ENCODE measurements at regions not wholly inside any gene's neighbourhood (a gene's known extent, or its start where the extent isn't known, plus 50 kb on each side); places are given as distances from the start of the nearest gene placed in this dataset.

GRCh38 chr17:79338604-79339003 lies 264.0 kb downstream of the ENGASE start:
- no peak for DNase-seq (ENCODE audit: low spot score)
- Histone ChIP-seq H3K4me3 (no peak overlapping the region), H3K27ac (no peak overlapping the region), H3K36me3 (no peaks in the 10 kb centered on the region), H3K9me3 (no peaks in the 10 kb centered on the region), H3K4me1 (no peaks in the 10 kb centered on the region), H3K27me3 (no peaks in the 10 kb centered on the region)
- TF ChIP-seq, protein P1, sequence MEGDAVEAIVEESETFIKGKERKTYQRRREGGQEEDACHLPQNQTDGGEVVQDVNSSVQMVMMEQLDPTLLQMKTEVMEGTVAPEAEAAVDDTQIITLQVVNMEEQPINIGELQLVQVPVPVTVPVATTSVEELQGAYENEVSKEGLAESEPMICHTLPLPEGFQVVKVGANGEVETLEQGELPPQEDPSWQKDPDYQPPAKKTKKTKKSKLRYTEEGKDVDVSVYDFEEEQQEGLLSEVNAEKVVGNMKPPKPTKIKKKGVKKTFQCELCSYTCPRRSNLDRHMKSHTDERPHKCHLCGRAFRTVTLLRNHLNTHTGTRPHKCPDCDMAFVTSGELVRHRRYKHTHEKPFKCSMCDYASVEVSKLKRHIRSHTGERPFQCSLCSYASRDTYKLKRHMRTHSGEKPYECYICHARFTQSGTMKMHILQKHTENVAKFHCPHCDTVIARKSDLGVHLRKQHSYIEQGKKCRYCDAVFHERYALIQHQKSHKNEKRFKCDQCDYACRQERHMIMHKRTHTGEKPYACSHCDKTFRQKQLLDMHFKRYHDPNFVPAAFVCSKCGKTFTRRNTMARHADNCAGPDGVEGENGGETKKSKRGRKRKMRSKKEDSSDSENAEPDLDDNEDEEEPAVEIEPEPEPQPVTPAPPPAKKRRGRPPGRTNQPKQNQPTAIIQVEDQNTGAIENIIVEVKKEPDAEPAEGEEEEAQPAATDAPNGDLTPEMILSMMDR (IDR thresholded peaks at IDR 0.05) = no peak

DNA sequence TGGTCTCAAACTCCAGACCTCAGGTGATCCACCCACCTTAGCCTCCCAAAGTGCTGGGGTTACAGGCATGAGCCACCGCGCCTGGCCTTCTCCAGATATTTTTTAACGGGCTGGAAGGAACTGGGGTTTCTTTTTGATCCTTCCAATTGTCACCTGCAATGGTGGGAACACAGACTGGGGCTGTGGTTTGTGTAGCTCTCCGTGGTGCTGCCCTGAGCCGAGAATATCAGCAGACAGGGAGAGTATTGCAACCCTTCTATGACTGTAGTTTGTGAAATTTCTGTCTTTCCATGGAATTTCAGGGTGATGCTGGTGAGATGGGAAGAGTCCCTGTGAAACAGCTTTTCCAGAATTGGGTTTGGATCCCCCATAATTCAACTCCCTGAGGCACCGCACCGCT lies 263.5 kb downstream of the ENGASE start:
- no peaks in the 10 kb centered on the region for H3K27me3 ChIP-seq
- no peak overlapping the region for H3K4me3 ChIP-seq
- H3K36me3 ChIP-seq = no peaks in the 10 kb centered on the region
- H3K4me1 ChIP-seq = no peaks in the 10 kb centered on the region
- no peak for DNase-seq (ENCODE audit: low spot score)
- H3K9me3 ChIP-seq = no peaks in the 10 kb centered on the region
- H3K27ac ChIP-seq = no peak overlapping the region
- TF ChIP-seq, protein P1 (IDR thresholded peaks at IDR 0.05) = no peak

DNA sequence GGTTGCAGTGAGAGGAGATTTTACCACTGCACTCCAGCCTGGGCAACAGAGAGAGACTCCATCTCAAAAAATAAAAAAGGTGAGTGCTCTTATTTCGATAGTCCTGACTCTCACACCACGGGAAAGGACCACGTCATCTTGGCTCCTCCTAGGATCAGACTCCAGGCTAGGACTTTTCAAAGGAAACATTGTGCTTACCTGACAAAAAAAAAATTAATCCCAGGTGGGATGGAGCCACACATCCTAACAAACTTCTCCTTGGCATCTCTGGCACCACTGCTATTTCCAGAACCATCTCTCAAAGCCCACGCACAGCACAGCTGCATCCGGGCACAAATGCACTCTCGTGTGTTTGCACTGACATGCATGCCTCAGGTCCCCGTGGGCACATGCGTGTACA lies 262.4 kb downstream of the ENGASE start:
- no peak overlapping the region for H3K4me3 ChIP-seq
- no peaks in the 10 kb centered on the region for H3K9me3 ChIP-seq
- no peaks in the 10 kb centered on the region for H3K27me3 ChIP-seq
- H3K27ac ChIP-seq = no peak overlapping the region
- TF ChIP-seq, protein P1 (IDR thresholded peaks at IDR 0.05) = no peak
- H3K36me3 ChIP-seq = no peaks in the 10 kb centered on the region
- H3K4me1 ChIP-seq = no peaks in the 10 kb centered on the region
- no peak for DNase-seq (ENCODE audit: low spot score)

- no peaks in the 10 kb centered on the region for H3K4me1 ChIP-seq
- no peaks in the 10 kb centered on the region for H3K36me3 ChIP-seq
- H3K4me3 ChIP-seq = no peak overlapping the region
- no peaks in the 10 kb centered on the region for H3K9me3 ChIP-seq
- DNase-seq (ENCODE audit: low spot score) = no peak
- TF ChIP-seq, protein P1 (IDR thresholded peaks at IDR 0.05) = no peak
- H3K27ac ChIP-seq = no peak overlapping the region
- H3K27me3 ChIP-seq = no peaks in the 10 kb centered on the region
Measured at GRCh38 chr17:79335456-79335855, 260.8 kb downstream of the ENGASE start.

DNA sequence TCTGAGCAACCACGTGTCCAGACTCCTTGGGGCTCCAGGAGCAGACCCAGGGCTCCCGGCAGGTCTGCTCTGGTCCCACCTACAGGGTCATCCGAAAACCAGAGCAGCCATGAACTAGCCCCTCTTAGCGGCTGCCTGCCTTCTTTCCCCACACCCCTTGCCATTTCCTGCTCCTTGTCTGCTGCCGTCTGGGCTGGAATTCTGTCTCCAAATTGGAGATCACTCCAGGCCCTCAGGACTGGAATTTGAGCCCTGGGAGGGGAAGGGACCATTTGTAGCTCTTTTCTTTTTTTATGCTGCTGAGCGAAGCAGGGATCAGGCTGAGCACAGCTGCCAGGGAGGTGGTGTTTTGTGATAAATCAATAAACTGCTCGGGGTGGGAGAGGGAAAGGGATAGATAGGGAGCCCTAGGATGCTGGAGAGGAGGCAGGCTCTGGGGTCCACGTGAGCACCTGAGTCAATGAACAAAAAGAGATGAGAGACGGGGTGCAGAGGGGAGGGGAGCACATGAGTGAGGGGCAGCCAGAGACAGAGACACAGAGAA lies 257.5 kb downstream of the ENGASE start:
- Histone ChIP-seq H3K27ac (no peak overlapping the region), H3K4me1 (no peaks in the 10 kb centered on the region), H3K9me3 (no peaks in the 10 kb centered on the region), H3K36me3 (no peaks in the 10 kb centered on the region), H3K4me3 (no peak overlapping the region), H3K27me3 (no peaks in the 10 kb centered on the region)
- TF ChIP-seq, protein P1 (IDR thresholded peaks at IDR 0.05) = no peak
- DNase-seq (ENCODE audit: low spot score) = no peak

DNA sequence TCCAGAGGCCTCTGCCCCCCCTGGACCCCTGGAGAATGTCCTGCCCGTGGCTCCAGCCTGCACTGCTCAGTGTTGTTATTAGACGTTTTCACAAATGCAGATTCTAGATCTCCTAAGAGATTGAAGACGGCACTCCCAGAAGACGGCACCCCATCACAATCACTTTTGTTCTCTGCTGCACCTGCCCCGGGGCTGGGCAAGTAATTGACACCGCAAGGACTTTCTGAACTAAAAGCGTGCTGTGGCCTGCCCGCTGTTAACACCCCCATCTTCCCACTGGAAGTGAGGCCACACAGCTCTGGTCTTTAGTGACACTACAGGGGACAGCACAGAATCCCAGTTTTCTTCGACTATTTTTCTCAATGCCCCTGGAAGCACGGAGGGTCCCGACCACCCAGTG lies 256.9 kb downstream of the ENGASE start:
- Histone ChIP-seq H3K36me3 (no peaks in the 10 kb centered on the region), H3K9me3 (no peaks in the 10 kb centered on the region), H3K4me3 (no peak overlapping the region), H3K27ac (no peak overlapping the region), H3K27me3 (no peaks in the 10 kb centered on the region), H3K4me1 (no peaks in the 10 kb centered on the region)
- no peak for DNase-seq (ENCODE audit: low spot score)
- TF ChIP-seq, protein P1 (IDR thresholded peaks at IDR 0.05) = no peak
